HepG2 (cell line): ENCODE measurements at regions not wholly inside any gene's neighbourhood (a gene's known extent, or its start where the extent isn't known, plus 50 kb on each side); places are given as distances from the start of the nearest gene placed in this dataset.
A peak's percentile ranks its signal among the peaks of the same experiment; 100 is the strongest.

Experiments used
- BORCS8-MEF2B ChIP-seq: sonication (generic); formaldehyde crosslinking; IDR thresholded peaks from 2 replicates; pipeline ENCODE4 v1.8.0; 2022; ENCODE audit warnings: mild to moderate bottlenecking, missing genetic modification reagents
- KDM2A ChIP-seq: sonication (generic); formaldehyde crosslinking; IDR thresholded peaks from 2 replicates; pipeline ENCODE4 v1.4.0; 2020; ENCODE audit warnings: low read depth, missing genetic modification reagents, borderline replicate concordance
- KDM3A ChIP-seq: IDR thresholded peaks from 2 replicates; pipeline ENCODE4 v1.6.1; 2018; ENCODE audit warnings: low read depth, missing compliant biosample characterization
- KLF13 ChIP-seq: sonication (generic); formaldehyde crosslinking; IDR thresholded peaks from 2 replicates; pipeline ENCODE4 v1.4.0; 2020; ENCODE audit warnings: mild to moderate bottlenecking, missing genetic modification reagents
- NFE2L1 ChIP-seq: sonication (generic); formaldehyde crosslinking; IDR thresholded peaks from 2 replicates; pipeline ENCODE4 v1.4.0; 2020; ENCODE audit warnings: missing genetic modification reagents, mild to moderate bottlenecking, borderline replicate concordance
- SMARCC2 ChIP-seq: fragments of 450-650 bp; IDR thresholded peaks from 2 replicates; pipeline ENCODE4 v1.6.1; 2017; ENCODE audit warnings: antibody characterized with exemption, mild to moderate bottlenecking
- TAF1 ChIP-seq: sonication (generic); formaldehyde crosslinking; IDR thresholded peaks from 2 replicates; pipeline ENCODE4 v1.4.0; 2020; ENCODE audit warnings: missing genetic modification reagents
- YY1 ChIP-seq: IDR thresholded peaks from 2 replicates; pipeline ENCODE4 v1.6.1; 2011; ENCODE audit warnings: low read length, low read depth, moderate library complexity, mild to moderate bottlenecking; ENCODE audit not compliant: insufficient read depth, insufficient replicate concordance
- ZBTB42 ChIP-seq: sonication (generic); formaldehyde crosslinking; IDR thresholded peaks from 2 replicates; pipeline ENCODE4 v1.5.0; 2020; ENCODE audit warnings: mild to moderate bottlenecking, missing genetic modification reagents
- ZFP36 ChIP-seq: fragments of 150-350 bp; IDR thresholded peaks from 2 replicates; pipeline ENCODE4 v1.6.1; 2018; ENCODE audit warnings: borderline replicate concordance, low read length, low read depth; ENCODE audit not compliant: partially characterized antibody
- ZFP36L2 ChIP-seq: sonication (generic); formaldehyde crosslinking; IDR thresholded peaks from 2 replicates; pipeline ENCODE4 v1.4.0; 2020; ENCODE audit warnings: missing genetic modification reagents
- ZNF256 ChIP-seq: sonication (generic); formaldehyde crosslinking; conservative IDR thresholded peaks from 2 replicates; pipeline ENCODE4 v1.4.0; 2020; ENCODE audit warnings: missing genetic modification reagents
- ZNF296 ChIP-seq: sonication (generic); formaldehyde crosslinking; conservative IDR thresholded peaks from 2 replicates; pipeline ENCODE4 v1.5.0; 2020; ENCODE audit warnings: mild to moderate bottlenecking, missing genetic modification reagents
- ZNF331 ChIP-seq: sonication (generic); formaldehyde crosslinking; IDR thresholded peaks from 2 replicates; pipeline ENCODE4 v1.4.0; 2020; ENCODE audit warnings: missing genetic modification reagents
- ZNF496 ChIP-seq: sonication (generic); formaldehyde crosslinking; IDR thresholded peaks from 2 replicates; pipeline ENCODE4 v1.8.1; 2023; ENCODE audit warnings: mild to moderate bottlenecking, moderate library complexity, missing genetic modification reagents; ENCODE audit not compliant: insufficient replicate concordance
- ZNF549 ChIP-seq: sonication (generic); formaldehyde crosslinking; IDR thresholded peaks from 2 replicates; pipeline ENCODE4 v1.5.0; 2020; ENCODE audit warnings: missing genetic modification reagents
- ZNF777 ChIP-seq: sonication (generic); formaldehyde crosslinking; IDR thresholded peaks from 2 replicates; pipeline ENCODE4 v1.4.0; 2020; ENCODE audit warnings: missing genetic modification reagents
- ZNF841 ChIP-seq: sonication (generic); formaldehyde crosslinking; IDR thresholded peaks from 2 replicates; pipeline ENCODE4 v1.8.1; 2023; ENCODE audit warnings: missing genetic modification reagents, borderline replicate concordance
- TF ChIP-seq, protein P1 (sequence below): sonication (generic); formaldehyde crosslinking; IDR thresholded peaks from 2 replicates; pipeline ENCODE4 v1.5.0; 2020; ENCODE audit warnings: mild to moderate bottlenecking, missing genetic modification reagents

GRCh38 chr2:100742277-100743254 is 77.4 kb upstream of the NPAS2 start (continued):
- TF ChIP-seq KLF13 (CRISPR knock-in tag) (no peak), ZNF331 (CRISPR knock-in tag) (0 out of 2 replicates have a peak, but pooled peaks have one; percentile 20), ZBTB42 (CRISPR knock-in tag) (no peak), ZFP36L2 (no peak), ZNF496 (CRISPR knock-in tag) (no peak), ZNF841 (CRISPR knock-in tag) (no peak), YY1 (no peak), SMARCC2 (no peak), KDM2A (CRISPR knock-in tag) (no peak), KDM3A (CRISPR knock-in tag) (no peak), TAF1 (CRISPR knock-in tag) (no peak), BORCS8-MEF2B (CRISPR knock-in tag) (no peak), ZNF549 (CRISPR knock-in tag) (0 out of 2 replicates have a peak, but pooled peaks have one; percentile 17), ZNF777 (CRISPR knock-in tag) (no peak), ZNF296 (CRISPR knock-in tag) (no peak), ZFP36 (no peak), ZNF256 (CRISPR knock-in tag) (no peak), NFE2L1 (CRISPR knock-in tag) (no peak)
- TF ChIP-seq, protein P1, sequence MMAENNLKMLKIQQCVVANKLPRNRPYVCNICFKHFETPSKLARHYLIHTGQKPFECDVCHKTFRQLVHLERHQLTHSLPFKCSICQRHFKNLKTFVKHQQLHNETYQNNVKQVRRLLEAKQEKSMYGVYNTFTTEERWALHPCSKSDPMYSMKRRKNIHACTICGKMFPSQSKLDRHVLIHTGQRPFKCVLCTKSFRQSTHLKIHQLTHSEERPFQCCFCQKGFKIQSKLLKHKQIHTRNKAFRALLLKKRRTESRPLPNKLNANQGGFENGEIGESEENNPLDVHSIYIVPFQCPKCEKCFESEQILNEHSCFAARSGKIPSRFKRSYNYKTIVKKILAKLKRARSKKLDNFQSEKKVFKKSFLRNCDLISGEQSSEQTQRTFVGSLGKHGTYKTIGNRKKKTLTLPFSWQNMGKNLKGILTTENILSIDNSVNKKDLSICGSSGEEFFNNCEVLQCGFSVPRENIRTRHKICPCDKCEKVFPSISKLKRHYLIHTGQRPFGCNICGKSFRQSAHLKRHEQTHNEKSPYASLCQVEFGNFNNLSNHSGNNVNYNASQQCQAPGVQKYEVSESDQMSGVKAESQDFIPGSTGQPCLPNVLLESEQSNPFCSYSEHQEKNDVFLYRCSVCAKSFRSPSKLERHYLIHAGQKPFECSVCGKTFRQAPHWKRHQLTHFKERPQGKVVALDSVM (CRISPR knock-in tag) = no peak
